Hypothalamus (tissue), 51 donors: ENCODE measurements at regions not wholly inside any gene's neighbourhood (a gene's known extent, or its start where the extent isn't known, plus 50 kb on each side); places are given as distances from the start of the nearest gene placed in this dataset.
"Not testable (repeated sequence)": the region's sequence is repeated elsewhere in the genome, so short reads cannot be mapped to it uniquely, and the experiment has no call there.

Experiments
- DNase-seq, 51 donors: peaks; one replicate each; lab custom pipeline; 2025; lab: John Stamatoyannopoulos, UW

- DNase-seq: no peak
These were observed 219.4 kb downstream of the MAF start for GRCh38 chr16:79380995-79381602.

GRCh38 chr16:79379095-79379494 lies 221.4 kb downstream of the MAF start:
- no peak for DNase-seq

- DNase-seq: not testable (repeated sequence)
These were observed 223.5 kb downstream of the MAF start for GRCh38 chr16:79377082-79377481.

- DNase-seq: no peak
These were observed 225.2 kb downstream of the MAF start for GRCh38 chr16:79375351-79375750.

GRCh38 chr16:79372503-79373184 lies 227.9 kb downstream of the MAF start:
- DNase-seq: no peak

GRCh38 chr16:79370736-79371135 lies 229.8 kb downstream of the MAF start:
- no peak for DNase-seq

- no peak for DNase-seq
These were observed 230.7 kb downstream of the MAF start for GRCh38 chr16:79369796-79370195.

GRCh38 chr16:79367822-79368221 lies 232.7 kb downstream of the MAF start:
- no peak for DNase-seq

GRCh38 chr16:79366635-79367034 lies 233.9 kb downstream of the MAF start:
- DNase-seq: no peak

- DNase-seq: no peak
These were observed 234.8 kb downstream of the MAF start for GRCh38 chr16:79365702-79366101.

- no peak for DNase-seq
These were observed 237.1 kb downstream of the MAF start for GRCh38 chr16:79363484-79363883.

GRCh38 chr16:79363035-79363434 lies 237.5 kb downstream of the MAF start:
- no peak for DNase-seq

- DNase-seq: no peak
These were observed 238.1 kb downstream of the MAF start for GRCh38 chr16:79362300-79362970.

GRCh38 chr16:79361132-79361751 lies 239.3 kb downstream of the MAF start:
- DNase-seq: no peak

GRCh38 chr16:79360267-79360666 lies 240.3 kb downstream of the MAF start:
- no peak for DNase-seq

GRCh38 chr16:79359082-79359481 lies 241.5 kb downstream of the MAF start:
- no peak for DNase-seq

GRCh38 chr16:79358188-79358587 lies 242.3 kb downstream of the MAF start:
- no peak for DNase-seq

GRCh38 chr16:79355600-79356358 lies 244.8 kb downstream of the MAF start:
- DNase-seq: no peak

GRCh38 chr16:79351927-79352326 lies 248.6 kb downstream of the MAF start:
- DNase-seq: no peak

GRCh38 chr16:79349803-79350202 lies 250.7 kb downstream of the MAF start:
- no peak for DNase-seq
